ENCODE measurements at regions not wholly inside any gene's neighbourhood (a gene's known extent, or its start where the extent isn't known, plus 50 kb on each side); places are given as distances from the start of the nearest gene placed in this dataset.
"Not testable (repeated sequence)": the region's sequence is repeated elsewhere in the genome, so short reads cannot be mapped to it uniquely, and the experiment has no call there.

GRCh38 chr5:36436306-36436705 lies 134.6 kb upstream of the RANBP3L start:
- no peak for DNase-seq

DNA sequence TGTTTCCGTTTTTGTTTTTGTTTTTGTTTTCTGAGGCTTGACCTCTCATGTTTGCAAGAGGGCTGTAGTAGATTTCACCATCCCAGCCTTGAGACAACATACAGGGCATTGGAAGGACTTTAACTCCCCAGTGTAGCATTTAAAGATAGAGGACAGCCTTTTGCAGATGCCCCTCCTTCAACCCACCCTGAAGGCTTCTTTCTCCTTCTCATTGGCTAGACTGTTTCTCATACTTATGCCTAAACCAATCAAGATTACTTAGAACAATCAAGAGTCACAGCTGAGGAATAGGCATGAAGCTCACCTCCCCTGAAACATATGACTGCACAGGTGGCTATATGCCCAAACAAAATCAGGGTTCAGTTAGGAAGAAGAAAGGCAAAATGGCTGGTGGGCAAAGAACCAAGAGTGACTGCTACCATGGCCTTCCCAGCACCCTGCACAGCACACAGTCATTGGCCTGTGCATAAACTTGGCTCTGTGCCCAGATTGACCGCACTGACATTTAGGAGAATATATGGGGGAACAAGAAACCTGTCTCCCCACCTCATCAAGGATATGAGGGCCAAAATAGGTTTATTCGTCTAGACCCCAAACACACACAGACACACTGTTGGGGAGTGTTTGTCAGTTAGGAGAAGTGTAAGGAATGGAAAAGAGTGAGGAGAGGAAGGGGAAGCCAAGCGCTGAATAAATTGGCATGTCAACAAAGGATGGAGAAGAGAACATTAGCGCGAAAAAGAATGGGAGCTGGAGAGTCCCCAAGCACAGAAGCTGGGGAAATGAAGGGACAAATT lies 137.3 kb upstream of the RANBP3L start:
- DNase-seq = no peak

GRCh38 chr5:36440300-36440699 lies 138.6 kb upstream of the RANBP3L start:
- no peak for DNase-seq

DNA sequence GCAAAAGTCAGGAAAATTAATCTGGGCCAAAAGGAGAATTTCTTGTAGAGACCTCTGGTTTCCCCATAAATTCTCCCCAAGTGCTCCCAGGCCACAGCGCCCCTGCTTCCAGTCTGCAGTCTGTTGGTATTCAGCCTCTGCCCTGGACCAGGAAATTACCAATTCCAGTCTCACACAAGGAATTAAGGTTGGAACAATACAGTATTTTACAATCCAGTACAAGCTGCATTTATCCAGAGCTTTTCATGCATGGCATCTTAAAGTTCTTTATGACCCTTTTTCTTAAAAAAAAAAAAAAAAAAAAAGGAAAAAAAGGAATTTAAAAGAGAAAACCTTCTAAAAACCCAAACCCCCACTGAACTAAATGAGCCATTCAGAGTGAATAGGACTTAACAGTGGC lies 139.6 kb upstream of the RANBP3L start:
- DNase-seq = no peak

- DNase-seq = no peak
These were observed 140.7 kb upstream of the RANBP3L start for GRCh38 chr5:36442352-36442751.

DNA sequence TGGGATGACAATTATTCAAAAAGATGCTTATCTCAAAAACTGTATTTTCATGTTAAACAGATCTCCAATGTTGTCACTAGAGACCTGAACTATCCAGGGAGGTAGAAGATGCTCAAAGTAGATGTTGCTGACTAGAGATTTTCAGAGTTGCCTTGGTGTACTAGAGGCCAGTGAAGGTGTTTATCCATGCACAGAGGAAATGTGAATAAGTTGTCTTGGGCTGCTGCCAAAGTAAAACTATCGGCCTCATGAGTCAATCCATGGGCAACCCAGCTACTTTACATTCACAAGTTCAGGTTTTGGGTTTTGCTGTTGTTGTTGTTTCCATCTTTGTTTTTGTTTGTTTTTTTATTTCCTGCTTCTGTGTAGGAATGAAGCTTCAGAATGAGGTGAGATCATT lies 141.1 kb upstream of the RANBP3L start:
- DNase-seq = no peak

GRCh38 chr5:36443941-36444340 lies 142.2 kb upstream of the RANBP3L start:
- no peak for DNase-seq

- DNase-seq = no peak
These were observed 143.1 kb upstream of the RANBP3L start for GRCh38 chr5:36444582-36445418.

DNA sequence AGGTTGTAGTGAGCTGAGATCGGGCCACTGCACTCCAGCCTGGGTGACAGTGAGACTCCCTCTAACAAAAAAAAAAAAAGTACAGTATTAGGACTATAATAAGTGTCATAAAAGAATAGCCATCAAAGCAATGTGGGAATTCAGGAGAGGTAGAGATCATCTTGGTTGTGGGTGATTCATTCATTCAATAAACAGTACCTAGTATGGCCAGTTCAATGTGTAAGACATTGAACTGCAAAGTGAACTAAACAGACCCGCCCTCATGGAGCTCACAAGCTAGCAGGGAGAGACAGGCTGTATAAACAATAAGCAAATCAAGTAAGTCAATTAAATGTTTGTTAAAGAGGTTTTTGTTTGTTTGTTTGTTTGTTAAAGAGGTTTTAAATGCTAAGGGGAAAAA lies 146.1 kb upstream of the RANBP3L start:
- no peak for DNase-seq

DNA sequence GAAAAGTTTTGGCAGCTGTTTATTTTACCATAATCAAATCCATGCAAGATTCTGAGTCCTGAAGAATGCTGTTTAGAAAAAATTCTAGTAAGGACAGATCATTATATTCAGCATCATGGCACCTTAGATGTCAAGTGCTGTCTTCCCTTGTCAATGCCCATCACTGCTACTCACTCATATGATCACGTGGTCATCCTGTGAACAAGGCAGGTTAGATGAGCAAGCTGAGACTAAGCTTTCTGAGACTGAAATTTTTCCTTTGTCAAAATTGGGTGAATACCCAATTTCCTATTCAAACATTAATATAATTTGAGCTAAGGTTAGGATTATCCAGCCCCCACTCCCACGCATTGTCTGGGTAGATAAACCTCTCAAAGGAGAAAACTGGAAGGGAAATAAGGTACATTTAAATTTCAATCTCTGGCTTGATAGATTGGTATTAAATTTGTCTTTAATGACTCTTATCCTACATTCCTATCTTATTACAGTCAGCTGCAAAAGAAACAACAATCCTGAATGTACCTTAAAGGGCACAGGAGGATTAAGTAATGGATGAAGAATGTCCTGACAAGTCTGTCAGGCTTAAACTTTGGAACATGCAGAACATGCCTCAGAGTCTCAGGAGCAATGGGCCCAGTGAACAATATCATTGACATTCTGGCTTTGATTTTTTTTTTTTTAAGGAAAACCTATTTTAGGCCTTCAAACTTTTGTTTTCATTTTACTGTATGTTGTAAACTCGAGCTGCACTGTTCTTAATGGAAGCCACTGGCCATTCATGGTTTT lies 148.7 kb upstream of the RANBP3L start:
- no peak for DNase-seq

DNA sequence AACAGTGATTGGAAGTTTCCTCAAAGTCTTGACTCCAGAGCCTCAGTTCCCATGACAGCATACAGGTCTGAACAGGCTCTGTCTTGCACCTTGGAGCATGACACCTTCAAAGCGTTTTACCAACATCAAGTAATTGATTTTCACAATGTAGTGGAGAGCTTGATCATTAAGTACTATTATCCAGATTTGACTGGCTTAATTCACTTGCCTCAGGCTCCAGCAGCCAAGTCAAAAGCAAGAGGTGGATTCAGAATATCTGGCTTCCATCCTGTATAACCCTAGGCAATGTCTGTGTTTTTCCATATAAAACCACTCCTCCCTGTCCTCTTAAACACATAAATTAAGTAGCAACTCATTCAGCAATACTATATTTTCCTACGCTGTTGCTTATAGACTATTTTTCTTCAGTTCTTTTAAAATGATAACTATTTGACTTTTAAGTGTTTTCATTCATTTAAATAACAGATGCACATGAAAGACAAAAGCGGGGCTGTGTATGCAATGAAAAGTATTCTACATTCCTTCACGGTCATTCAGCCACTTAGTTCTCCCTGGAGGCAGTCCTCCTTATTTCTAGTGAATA lies 150.8 kb upstream of the RANBP3L start:
- DNase-seq = no peak

- no peak for DNase-seq
These were observed 148.7 kb upstream of the SLC1A3 start for GRCh38 chr5:36457511-36458270.

DNA sequence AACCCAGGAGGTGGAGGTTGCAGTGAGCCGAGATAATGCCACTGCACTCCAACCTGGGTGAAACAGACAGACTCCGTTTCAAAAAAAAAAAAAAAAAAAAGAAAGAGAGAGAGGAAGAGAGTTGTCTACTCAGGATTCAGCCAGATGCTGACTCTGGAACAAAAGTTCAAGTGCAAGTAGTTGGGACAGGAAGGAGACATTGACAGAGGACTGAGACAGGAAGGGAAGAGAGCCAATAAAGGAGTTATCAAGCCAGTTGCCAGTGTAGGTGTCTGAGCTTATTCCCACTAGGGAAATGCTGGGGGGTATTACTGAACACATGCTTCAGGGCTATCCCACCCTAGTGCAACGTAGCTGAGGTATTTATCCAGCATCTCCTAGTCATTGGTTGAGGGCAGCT lies 147.7 kb upstream of the SLC1A3 start:
- no peak for DNase-seq

GRCh38 chr5:36459176-36460135 lies 146.9 kb upstream of the SLC1A3 start:
- DNase-seq = no peak

DNA sequence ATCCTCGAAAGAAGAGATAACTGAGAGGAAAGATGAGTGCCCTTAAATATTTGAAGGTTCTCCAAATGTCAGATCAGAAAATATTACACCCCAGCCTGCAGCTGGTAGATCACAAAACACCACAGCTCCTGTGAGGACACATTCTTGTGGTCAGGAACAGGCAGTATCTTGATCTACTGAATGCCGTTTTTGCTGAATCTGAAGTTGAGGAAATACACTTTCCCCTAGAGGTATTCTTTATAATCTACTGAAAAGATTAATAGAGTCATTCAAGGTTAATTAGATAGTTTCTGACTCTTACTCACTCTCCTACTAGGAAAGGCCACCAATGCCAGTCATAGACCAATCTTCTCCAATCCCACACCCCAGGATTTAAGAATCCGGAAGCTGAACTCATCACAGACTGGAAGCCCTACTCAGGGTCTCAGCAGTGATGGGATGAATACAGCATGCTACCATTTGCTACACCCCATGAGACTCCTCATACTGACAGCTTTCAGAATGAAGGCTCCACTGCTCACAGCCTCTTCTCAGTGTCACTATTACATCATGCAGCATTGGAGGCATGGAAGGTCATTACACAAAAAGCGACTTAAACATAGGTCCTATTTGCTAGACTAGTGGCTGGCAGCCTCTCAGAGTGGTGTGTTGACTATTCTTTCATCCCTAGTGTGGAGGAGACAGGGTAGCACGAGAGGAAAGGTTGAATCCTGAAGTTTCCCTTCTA lies 143.9 kb upstream of the SLC1A3 start:
- DNase-seq = no peak

DNA sequence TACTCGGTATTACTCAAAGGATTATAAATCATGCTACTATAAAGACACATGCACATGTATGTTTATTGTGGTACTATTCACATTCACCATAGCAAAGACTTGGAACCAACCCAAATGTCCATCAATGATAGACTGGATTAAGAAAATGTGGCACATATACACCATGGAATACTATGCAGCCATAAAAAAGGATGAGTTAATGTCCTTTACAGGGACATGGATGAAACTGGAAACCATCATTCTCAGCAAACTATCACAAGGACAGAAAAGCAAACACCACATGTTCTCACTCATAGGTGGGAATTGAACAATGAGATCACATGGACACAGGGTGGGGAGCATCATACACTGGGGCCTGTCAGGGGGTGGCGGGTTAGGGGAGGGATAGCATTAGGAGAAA lies 130.5 kb upstream of the SLC1A3 start:
- not testable (repeated sequence) for DNase-seq

DNA sequence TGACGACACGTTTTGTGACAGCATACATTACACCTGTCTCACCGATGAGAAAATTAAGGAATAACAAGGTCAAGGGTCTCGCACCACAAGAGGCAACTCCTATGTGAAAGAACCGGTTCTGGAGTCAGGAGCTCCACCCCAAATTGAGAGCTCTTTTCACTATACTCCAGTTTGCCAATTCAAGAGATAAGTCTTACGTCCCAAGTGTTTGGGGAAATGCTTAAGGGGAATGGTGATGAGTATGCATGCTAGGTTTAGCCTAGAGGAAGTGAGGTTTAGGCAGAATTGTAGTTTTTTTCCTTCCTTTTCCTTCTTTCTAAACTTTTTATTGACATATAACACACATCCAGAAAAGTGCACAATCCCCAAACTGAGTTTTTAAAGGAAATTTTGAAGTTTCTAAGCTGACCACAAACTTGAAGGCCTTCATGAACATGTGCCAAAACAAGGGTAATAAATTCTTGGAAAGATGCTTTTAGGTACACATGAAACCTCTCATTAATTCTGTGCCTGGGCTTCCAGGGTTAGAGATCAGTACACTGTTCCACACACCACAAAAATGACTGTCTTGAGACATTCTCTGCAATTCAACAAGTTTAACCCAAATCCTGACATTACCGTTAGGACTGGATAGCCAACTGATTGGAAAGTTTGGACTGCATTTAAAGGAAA lies 127.6 kb upstream of the SLC1A3 start:
- DNase-seq = no peak

DNA sequence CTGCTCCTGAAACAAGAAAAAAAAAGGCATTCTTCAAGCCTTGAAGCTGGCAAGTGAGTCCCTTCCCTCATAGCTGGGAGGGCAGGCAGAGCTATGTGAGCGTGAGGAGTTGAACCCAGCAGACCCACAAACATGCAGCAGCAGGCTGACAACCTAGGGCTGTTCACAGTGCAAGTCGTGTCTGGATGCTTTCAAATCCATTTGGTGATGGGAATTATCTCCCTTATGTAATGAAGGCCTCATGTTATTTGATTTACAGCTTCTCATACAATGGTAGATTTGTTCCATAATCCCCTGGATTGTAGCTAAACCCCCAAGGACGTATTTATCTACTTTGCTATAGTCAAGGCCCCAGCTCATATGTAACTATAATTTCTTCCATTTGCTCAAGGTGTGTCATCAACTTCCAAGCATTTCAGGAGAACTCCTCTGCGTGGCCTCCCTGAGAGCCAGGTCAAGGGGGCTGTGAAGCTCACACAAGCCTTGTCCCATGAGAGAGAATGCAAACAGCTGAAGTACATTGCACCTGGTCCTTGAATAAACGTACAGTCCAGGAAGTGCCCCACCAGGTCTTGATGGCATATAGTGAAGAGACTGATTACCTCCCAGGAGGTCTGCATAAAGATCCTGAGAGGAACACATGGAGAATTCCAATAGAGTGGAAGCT lies 124.8 kb upstream of the SLC1A3 start:
- DNase-seq = no peak

DNA sequence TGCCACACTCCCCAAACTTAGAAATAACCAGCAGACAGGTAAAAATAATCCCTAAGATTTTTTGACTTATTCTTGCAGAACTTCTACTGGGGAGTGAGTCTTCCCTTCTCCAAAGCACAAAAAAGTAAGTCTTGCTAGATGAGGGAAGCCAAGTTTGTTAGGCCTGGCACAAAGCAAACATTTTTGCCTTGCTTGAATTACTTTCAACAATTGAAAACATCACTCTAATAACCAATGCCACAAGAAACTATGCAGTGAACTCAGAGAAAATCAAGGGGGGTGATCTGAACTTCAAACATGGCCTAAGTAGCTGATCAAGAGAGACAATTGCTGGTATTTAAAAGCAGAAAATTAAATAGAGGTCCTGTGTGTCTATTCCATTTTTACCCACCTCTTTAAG lies 123.6 kb upstream of the SLC1A3 start:
- no peak for DNase-seq

Data from CD4-positive, alpha-beta T cell treated with Interleukin-17A for 1 hour (primary cell).